BLaER1 treated with 17β-estradiol and CSF1 and Interleukin-3, amounts not matched to agents 10 nM and 100 nM (cell line): ENCODE measurements at regions not wholly inside any gene's neighbourhood (a gene's known extent, or its start where the extent isn't known, plus 50 kb on each side); places are given as distances from the start of the nearest gene placed in this dataset.
A peak's percentile ranks its signal among the peaks of the same experiment; 100 is the strongest.

Source experiments
- H3K27ac ChIP-seq, 11 experiments: shearing (Covaris generic); formaldehyde crosslinking; 2 replicates each; pipeline ENCODE4 v1.8.1; 2022
- H3K27me3 ChIP-seq, 11 experiments: shearing (Covaris generic); formaldehyde crosslinking; 2 replicates each; pipeline ENCODE4 v1.8.1; 2022
- H3K36me3 ChIP-seq, 11 experiments: shearing (Covaris generic); formaldehyde crosslinking; 2 replicates each; pipeline ENCODE4 v1.8.1; 2022
- H3K4me1 ChIP-seq, 10 experiments: shearing (Covaris generic); formaldehyde crosslinking; 2 replicates each; pipeline ENCODE4 v1.8.1; 2022
- H3K4me2 ChIP-seq, 11 experiments: shearing (Covaris generic); formaldehyde crosslinking; 2 replicates each; pipeline ENCODE4 v1.8.1; 2022
- H3K4me3 ChIP-seq, 10 experiments: shearing (Covaris generic); formaldehyde crosslinking; 2 replicates each; pipeline ENCODE4 v1.8.1; 2022
- H3K9ac ChIP-seq, 11 experiments: shearing (Covaris generic); formaldehyde crosslinking; 2 replicates each; pipeline ENCODE4 v1.8.1; 2022
- H3K9me3 ChIP-seq, 11 experiments: shearing (Covaris generic); formaldehyde crosslinking; replicated peaks in 1 of 11; 2 replicates each; pipeline ENCODE4 v1.8.1; 2022
- H4K20me1 ChIP-seq, 11 experiments: shearing (Covaris generic); formaldehyde crosslinking; 2 replicates each; pipeline ENCODE4 v1.8.1; 2022
- Cebpa-rat ChIP-seq, 11 experiments: shearing (Covaris generic); IDR thresholded peaks; 2 replicates each; pipeline ENCODE4 v1.8.1; 2022

GRCh38 chr2:212918336-212918735 is 233.1 kb downstream of the IKZF2 start:
- no peak overlapping the region for H3K27ac ChIP-seq
- H3K27me3 ChIP-seq, result no peaks in the 10 kb centered on the region
- H4K20me1 ChIP-seq, result no peaks in the 10 kb centered on the region
- no peaks in the 10 kb centered on the region for H3K9me3 ChIP-seq
- no peak overlapping the region for H3K4me3 ChIP-seq
- peaks cover 0 to 12% (median 2%) of the 10 kb centered on the region in 10 experiments; a peak in 7 of 20 replicates for H3K4me1 ChIP-seq
- no peak overlapping the region for H3K4me2 ChIP-seq
- H3K9ac ChIP-seq, result no peak overlapping the region
- no peaks in the 10 kb centered on the region for H3K36me3 ChIP-seq
- TF ChIP-seq Cebpa-rat (IDR thresholded peaks at IDR 0.05), result no peak

DNA sequence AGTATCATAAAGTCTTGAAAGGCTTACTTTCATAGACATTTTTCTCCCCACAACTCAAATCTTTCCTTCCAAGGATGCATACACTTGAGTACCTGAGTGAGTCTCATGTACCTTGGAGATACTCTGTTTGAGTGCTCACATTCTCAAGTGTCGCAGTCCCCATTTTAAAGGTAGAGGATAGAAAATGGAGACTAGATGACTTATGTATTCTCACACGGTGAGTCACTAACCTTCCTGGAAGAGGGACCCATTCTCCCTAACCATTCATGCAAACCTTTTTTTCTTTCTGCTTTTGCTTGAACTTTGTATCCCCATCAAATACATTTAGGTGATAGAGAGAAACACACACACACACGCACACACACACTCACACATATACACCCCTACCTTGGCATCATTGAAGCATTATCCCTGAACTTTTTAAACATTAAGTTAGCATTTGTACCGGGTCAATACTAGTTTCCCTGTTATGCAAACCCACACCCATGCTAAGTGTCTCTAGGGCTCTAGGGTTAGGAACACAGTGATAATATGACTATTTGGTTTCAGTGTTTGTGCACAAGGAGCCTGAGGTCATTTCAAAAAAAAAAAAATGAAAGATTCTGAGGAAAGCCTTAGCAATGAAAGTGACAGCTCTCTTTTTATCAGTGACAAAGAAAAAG is 236.2 kb downstream of the IKZF2 start:
- no peaks in the 10 kb centered on the region for H4K20me1 ChIP-seq
- no peak for TF ChIP-seq Cebpa-rat (IDR thresholded peaks at IDR 0.05)
- H3K9me3 ChIP-seq, result no peaks in the 10 kb centered on the region
- H3K27me3 ChIP-seq, result no peaks in the 10 kb centered on the region
- H3K4me1 ChIP-seq, result peaks cover 0 to 20% (median 2%) of the 10 kb centered on the region in 10 experiments; a peak in 7 of 20 replicates
- no peak overlapping the region for H3K4me3 ChIP-seq
- no peak overlapping the region for H3K9ac ChIP-seq
- H3K27ac ChIP-seq, result no peak overlapping the region
- H3K36me3 ChIP-seq, result no peaks in the 10 kb centered on the region
- peak overlapping the region in 1 of 11 experiments; percentile 60; a peak in 1 of 22 replicates for H3K4me2 ChIP-seq

GRCh38 chr2:212914392-212914791 is 237.0 kb downstream of the IKZF2 start:
- H3K27ac ChIP-seq, result no peak overlapping the region
- H3K9me3 ChIP-seq, result 0 out of 22 replicates have a peak, but pooled peaks cover 0 to 2% (median 0%) of the 10 kb centered on the region in 11 experiments
- no peak for TF ChIP-seq Cebpa-rat (IDR thresholded peaks at IDR 0.05)
- H3K4me3 ChIP-seq, result no peak overlapping the region
- peak overlapping the region in 4 of 11 experiments; percentile 7 to 60 (median 32); a peak in 4 of 22 replicates for H3K4me2 ChIP-seq
- no peaks in the 10 kb centered on the region for H4K20me1 ChIP-seq
- H3K9ac ChIP-seq, result no peak overlapping the region
- peaks cover 0 to 20% (median 2%) of the 10 kb centered on the region in 10 experiments; a peak in 7 of 20 replicates for H3K4me1 ChIP-seq
- no peaks in the 10 kb centered on the region for H3K36me3 ChIP-seq
- H3K27me3 ChIP-seq, result no peaks in the 10 kb centered on the region

DNA sequence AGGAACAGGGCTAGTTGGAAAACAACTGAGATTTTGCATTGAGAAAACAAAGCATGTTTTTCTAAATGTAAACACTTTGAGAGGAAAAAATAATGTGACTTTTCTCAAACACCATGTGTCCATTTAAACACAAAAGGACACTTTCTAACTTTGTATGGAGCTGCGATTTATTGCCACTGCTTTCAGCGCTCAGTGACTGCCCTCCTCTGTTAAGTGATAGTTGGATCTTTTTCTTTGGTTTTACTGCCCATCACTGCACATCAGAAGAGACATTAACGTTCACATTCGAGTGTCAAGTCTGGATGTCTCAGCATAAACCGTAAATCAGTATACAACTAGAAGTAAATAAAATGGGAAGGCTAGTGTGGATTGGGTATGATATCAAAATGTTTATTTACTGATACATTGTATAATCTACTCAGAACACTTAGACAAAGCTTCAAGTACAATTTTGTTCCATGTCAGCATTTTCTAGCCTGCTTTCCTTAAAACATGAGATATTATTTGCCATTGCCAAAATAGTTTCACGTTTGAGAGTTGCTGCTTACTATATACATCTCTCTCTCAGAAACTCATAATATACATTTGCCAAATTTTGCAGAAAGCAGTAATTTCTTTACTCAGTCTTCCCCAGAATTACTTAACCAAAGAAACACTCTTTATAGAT is 237.6 kb downstream of the IKZF2 start:
- no peak overlapping the region for H3K27ac ChIP-seq
- peak overlapping the region in 1 of 11 experiments; percentile 25; a peak in 1 of 22 replicates for H3K4me2 ChIP-seq

GRCh38 chr2:212912445-212913103 is 238.8 kb downstream of the IKZF2 start:
- no peak overlapping the region for H3K9ac ChIP-seq
- 0 out of 22 replicates have a peak, but pooled peaks cover 0 to 4% (median 0%) of the 10 kb centered on the region in 11 experiments for H3K9me3 ChIP-seq
- no peak overlapping the region for H3K27ac ChIP-seq
- H3K4me3 ChIP-seq, result no peak overlapping the region
- no peaks in the 10 kb centered on the region for H3K36me3 ChIP-seq
- no peaks in the 10 kb centered on the region for H4K20me1 ChIP-seq
- TF ChIP-seq Cebpa-rat (IDR thresholded peaks at IDR 0.05), result no peak
- H3K27me3 ChIP-seq, result no peaks in the 10 kb centered on the region
- H3K4me1 ChIP-seq, result peaks cover 0 to 20% (median 2%) of the 10 kb centered on the region in 10 experiments; a peak in 7 of 20 replicates
- peak overlapping the region in 2 of 11 experiments; percentile 21 to 38; a peak in 2 of 22 replicates for H3K4me2 ChIP-seq

More for the DNA sequence above, 237.6 kb downstream of the IKZF2 start:
- no peak for TF ChIP-seq Cebpa-rat (IDR thresholded peaks at IDR 0.05)
- Histone ChIP-seq H3K4me1 (peaks cover 0 to 20% (median 2%) of the 10 kb centered on the region in 10 experiments; a peak in 7 of 20 replicates), H3K4me3 (no peak overlapping the region), H3K9me3 (0 out of 22 replicates have a peak, but pooled peaks cover 0 to 4% (median 0%) of the 10 kb centered on the region in 11 experiments), H3K9ac (no peak overlapping the region), H4K20me1 (no peaks in the 10 kb centered on the region), H3K27me3 (no peaks in the 10 kb centered on the region), H3K36me3 (no peaks in the 10 kb centered on the region)

DNA sequence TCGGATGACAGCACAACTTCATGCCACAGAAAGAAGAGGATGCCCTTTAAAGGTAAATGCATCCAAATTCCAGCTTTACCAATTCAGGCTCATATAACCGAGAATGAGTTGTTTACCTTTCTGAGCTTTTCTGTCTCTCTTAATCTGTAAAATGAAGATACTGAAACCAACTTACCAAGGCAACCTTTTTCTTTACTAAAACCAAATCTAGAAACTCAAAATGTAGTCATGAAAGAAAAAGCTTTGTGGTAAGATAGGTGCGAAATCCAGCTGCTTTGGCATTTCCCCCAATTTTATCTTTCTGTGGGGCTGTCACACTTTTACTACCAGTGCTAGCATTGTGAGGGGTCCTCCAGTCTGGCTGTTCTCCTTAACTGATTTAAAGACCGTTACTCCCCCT is 240.4 kb downstream of the IKZF2 start:
- H4K20me1 ChIP-seq, result no peaks in the 10 kb centered on the region
- H3K9me3 ChIP-seq, result 0 out of 22 replicates have a peak, but pooled peaks cover 0 to 4% (median 0%) of the 10 kb centered on the region in 11 experiments
- no peaks in the 10 kb centered on the region for H3K36me3 ChIP-seq
- no peak overlapping the region for H3K27ac ChIP-seq
- H3K27me3 ChIP-seq, result no peaks in the 10 kb centered on the region
- no peak overlapping the region for H3K4me3 ChIP-seq
- H3K4me1 ChIP-seq, result peaks cover 0 to 20% (median 2%) of the 10 kb centered on the region in 10 experiments; a peak in 7 of 20 replicates
- H3K9ac ChIP-seq, result no peak overlapping the region
- no peak for TF ChIP-seq Cebpa-rat (IDR thresholded peaks at IDR 0.05)
- H3K4me2 ChIP-seq, result no peak overlapping the region

GRCh38 chr2:212908682-212909435 is 242.6 kb downstream of the IKZF2 start:
- no peak overlapping the region for H3K9ac ChIP-seq
- H4K20me1 ChIP-seq, result no peaks in the 10 kb centered on the region
- no peak overlapping the region for H3K4me2 ChIP-seq
- 0 out of 22 replicates have a peak, but pooled peaks cover 0 to 4% (median 0%) of the 10 kb centered on the region in 11 experiments for H3K9me3 ChIP-seq
- no peak for TF ChIP-seq Cebpa-rat (IDR thresholded peaks at IDR 0.05)
- H3K4me1 ChIP-seq, result peaks cover 0 to 10% (median 0%) of the 10 kb centered on the region in 10 experiments; a peak in 5 of 20 replicates
- no peak overlapping the region for H3K27ac ChIP-seq
- no peak overlapping the region for H3K4me3 ChIP-seq
- no peaks in the 10 kb centered on the region for H3K36me3 ChIP-seq
- no peaks in the 10 kb centered on the region for H3K27me3 ChIP-seq

DNA sequence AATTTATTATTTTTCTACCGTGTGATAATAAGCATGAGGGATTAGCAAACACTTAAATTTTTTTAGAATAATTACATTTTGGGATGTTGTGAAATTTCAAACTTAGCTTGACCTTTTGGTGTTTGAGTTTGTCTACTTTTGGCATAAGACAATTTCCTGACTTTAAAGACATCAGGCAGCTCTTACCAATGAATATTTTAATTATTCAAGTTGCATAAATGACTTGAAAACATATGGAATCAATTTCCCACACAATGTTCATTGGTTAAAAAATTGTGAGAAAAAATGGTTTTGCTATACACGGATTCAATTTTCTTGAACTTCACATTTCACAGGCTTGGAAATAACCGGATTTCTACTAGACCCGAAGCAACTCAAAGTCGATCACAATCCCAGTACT is 243.4 kb downstream of the IKZF2 start:
- Histone ChIP-seq H3K27me3 (no peaks in the 10 kb centered on the region), H3K4me3 (no peak overlapping the region), H3K27ac (no peak overlapping the region), H3K36me3 (no peaks in the 10 kb centered on the region), H3K9ac (no peak overlapping the region), H4K20me1 (no peaks in the 10 kb centered on the region), H3K4me1 (peaks cover 0 to 10% (median 0%) of the 10 kb centered on the region in 10 experiments; a peak in 5 of 20 replicates), H3K4me2 (no peak overlapping the region), H3K9me3 (0 out of 22 replicates have a peak, but pooled peaks cover 0 to 4% (median 0%) of the 10 kb centered on the region in 11 experiments)
- no peak for TF ChIP-seq Cebpa-rat (IDR thresholded peaks at IDR 0.05)
